ENCODE measurements at regions not wholly inside any gene's neighbourhood (a gene's known extent, or its start where the extent isn't known, plus 50 kb on each side); places are given as distances from the start of the nearest gene placed in this dataset.
"Not testable (repeated sequence)": the region's sequence is repeated elsewhere in the genome, so short reads cannot be mapped to it uniquely, and the experiment has no call there.

- no peak for DNase-seq (ENCODE audit: low read depth)
Observed at GRCh38 chr1:47491341-47491753, 53.5 kb downstream of the FOXD2 start.

- DNase-seq (ENCODE audit: low read depth) = no peak
Observed at GRCh38 chr1:47495176-47495713, 57.4 kb downstream of the FOXD2 start.

GRCh38 chr1:47498551-47498950, 60.7 kb downstream of the FOXD2 start:
- no peak for DNase-seq (ENCODE audit: low read depth)

GRCh38 chr1:47501069-47501468, 63.2 kb downstream of the FOXD2 start:
- no peak for DNase-seq (ENCODE audit: low read depth)

- no peak for DNase-seq (ENCODE audit: low read depth)
Observed at GRCh38 chr1:47502746-47503370, 65.0 kb downstream of the FOXD2 start.

- not testable (repeated sequence) for DNase-seq (ENCODE audit: low read depth)
Observed at GRCh38 chr1:47504840-47505239, 67.0 kb downstream of the FOXD2 start.

- no peak for DNase-seq (ENCODE audit: low read depth)
Observed at GRCh38 chr1:47505267-47505666, 67.4 kb downstream of the FOXD2 start.

- no peak for DNase-seq (ENCODE audit: low read depth)
Observed at GRCh38 chr1:47506053-47506452, 68.2 kb downstream of the FOXD2 start.

GRCh38 chr1:47507144-47507543, 69.3 kb downstream of the FOXD2 start:
- no peak for DNase-seq (ENCODE audit: low read depth)

- no peak for DNase-seq (ENCODE audit: low read depth)
Observed at GRCh38 chr1:47507881-47508701, 70.2 kb downstream of the FOXD2 start.

GRCh38 chr1:47508702-47509431, 71.0 kb downstream of the FOXD2 start:
- DNase-seq (ENCODE audit: low read depth) = no peak

GRCh38 chr1:47510282-47510811, 72.5 kb downstream of the FOXD2 start:
- no peak for DNase-seq (ENCODE audit: low read depth)

- DNase-seq (ENCODE audit: low read depth) = no peak
Observed at GRCh38 chr1:47511825-47512224, 74.0 kb downstream of the FOXD2 start.

- no peak for DNase-seq (ENCODE audit: low read depth)
Observed at GRCh38 chr1:47513393-47513792, 75.5 kb downstream of the FOXD2 start.

- DNase-seq (ENCODE audit: low read depth) = no peak
Observed at GRCh38 chr1:47514229-47514628, 76.4 kb downstream of the FOXD2 start.

- DNase-seq (ENCODE audit: low read depth) = no peak
Observed at GRCh38 chr1:47515164-47515789, 77.4 kb downstream of the FOXD2 start.

- no peak for DNase-seq (ENCODE audit: low read depth)
Observed at GRCh38 chr1:47517946-47518345, 80.1 kb downstream of the FOXD2 start.

- no peak for DNase-seq (ENCODE audit: low read depth)
Observed at GRCh38 chr1:47519491-47519890, 81.6 kb downstream of the FOXD2 start.

- DNase-seq (ENCODE audit: low read depth) = no peak
Observed at GRCh38 chr1:47519971-47520370, 82.1 kb downstream of the FOXD2 start.

GRCh38 chr1:47521034-47521881, 83.4 kb downstream of the FOXD2 start:
- DNase-seq (ENCODE audit: low read depth) = no peak

All from T follicular helper cell (primary cell).